HCEC 1CT (cell line): ENCODE measurements at regions not wholly inside any gene's neighbourhood (a gene's known extent, or its start where the extent isn't known, plus 50 kb on each side); places are given as distances from the start of the nearest gene placed in this dataset.
"Not testable (repeated sequence)": the region's sequence is repeated elsewhere in the genome, so short reads cannot be mapped to it uniquely, and the experiment has no call there.

Source experiments
- DNase-seq: peaks from one replicate; pipeline ENCODE4 v3.0.0-alpha.2; 2017

- DNase-seq, result no peak
Observed at GRCh38 chr2:52077159-52077558, 1045.2 kb upstream of the NRXN1 start.

GRCh38 chr2:52074130-52074719 is 1042.3 kb upstream of the NRXN1 start:
- DNase-seq, result no peak

DNA sequence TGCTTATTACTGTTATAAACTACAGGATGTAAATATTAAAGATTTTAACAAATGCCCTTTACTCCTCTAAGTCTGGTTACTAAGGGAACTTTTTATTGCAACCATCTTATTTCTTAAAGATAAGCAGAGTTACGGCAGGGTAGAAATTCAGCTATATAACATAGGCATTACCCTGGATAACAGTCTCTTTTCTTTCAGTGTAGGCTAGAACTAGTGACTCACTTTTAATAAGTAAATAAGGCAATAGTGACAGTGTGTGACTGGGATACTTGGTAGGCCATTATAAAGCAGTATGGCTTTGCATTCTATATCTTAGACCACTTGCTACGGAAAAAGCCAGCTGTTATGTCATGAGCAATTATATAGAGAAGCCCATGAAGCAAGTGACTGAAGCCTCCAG is 1041.0 kb upstream of the NRXN1 start:
- DNase-seq, result no peak

DNA sequence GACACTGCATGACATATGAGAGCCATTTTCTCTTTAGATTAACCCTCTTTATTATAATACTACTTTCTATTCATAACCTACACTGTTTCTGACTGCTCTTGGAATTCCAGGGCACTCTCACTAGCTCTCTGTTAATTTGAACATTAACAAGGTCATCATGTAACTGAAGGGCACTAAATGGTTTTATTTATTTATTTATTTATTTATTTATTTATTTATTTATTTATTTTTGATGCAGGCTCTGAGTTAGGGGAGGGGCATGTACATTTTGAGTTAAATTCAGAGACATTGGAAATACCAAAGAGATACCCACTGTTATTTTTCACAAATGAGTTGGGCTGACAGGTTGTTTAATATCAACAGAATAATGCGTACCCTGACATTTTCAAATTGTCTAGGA is 1038.7 kb upstream of the NRXN1 start:
- no peak for DNase-seq

GRCh38 chr2:52064234-52064633 is 1032.3 kb upstream of the NRXN1 start:
- DNase-seq, result peak; percentile 6

DNA sequence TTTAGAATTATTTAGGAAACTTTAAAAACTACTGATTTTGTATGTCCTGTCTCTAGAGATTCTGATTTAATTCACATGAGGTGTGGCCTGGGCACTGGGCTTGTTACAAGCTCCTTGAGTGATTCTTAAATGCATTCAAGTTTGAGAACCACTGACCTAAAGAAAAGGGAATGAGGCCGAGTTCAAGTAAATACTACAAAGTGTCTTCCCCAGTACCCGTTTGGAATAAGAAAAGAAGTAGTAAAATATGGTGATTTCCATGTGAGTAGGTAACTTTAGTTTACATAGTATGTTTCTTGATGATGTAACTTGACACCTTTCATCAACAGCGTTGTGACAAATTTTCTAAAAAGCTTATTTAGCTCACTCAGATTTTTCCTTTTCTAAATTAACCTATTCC is 1022.9 kb upstream of the NRXN1 start:
- DNase-seq, result no peak

DNA sequence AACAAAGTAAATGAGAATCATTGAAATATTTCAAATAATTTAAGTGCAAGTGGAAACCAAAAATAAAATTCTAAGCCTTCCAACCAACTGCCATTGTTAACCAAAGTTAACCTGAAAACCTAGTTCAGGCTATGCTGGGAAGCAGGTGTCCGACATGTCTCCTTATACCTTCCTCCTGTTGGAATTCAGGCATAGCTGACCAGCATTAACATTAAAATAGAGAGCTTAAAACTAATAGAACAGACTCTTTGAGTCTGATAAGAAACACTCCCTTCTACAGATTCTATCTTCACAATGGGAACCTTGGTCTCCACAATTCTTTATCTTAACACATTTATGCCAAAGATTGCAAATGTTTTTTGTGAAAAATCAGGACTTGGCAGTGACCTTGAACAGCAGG is 1004.9 kb upstream of the NRXN1 start:
- DNase-seq, result no peak

DNA sequence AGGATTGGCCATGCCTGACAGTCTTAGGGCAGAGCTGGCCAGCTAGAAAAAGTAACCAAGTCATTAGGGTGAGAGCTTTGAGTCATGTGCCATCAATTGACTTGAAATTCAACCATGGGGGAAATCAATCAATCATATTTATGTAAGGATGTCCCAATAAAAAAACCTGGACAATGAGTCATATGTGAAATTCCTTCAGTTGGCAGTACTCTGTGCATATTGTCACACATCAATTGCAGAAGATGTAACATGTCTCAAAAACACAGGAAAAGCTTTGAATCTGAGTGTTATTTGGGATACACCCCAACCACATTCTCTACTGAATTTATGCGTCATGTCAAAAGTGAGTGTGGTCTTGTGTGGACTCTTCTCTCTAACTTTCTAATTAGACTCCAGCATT is 1004.1 kb upstream of the NRXN1 start:
- DNase-seq, result peak; percentile 21

DNA sequence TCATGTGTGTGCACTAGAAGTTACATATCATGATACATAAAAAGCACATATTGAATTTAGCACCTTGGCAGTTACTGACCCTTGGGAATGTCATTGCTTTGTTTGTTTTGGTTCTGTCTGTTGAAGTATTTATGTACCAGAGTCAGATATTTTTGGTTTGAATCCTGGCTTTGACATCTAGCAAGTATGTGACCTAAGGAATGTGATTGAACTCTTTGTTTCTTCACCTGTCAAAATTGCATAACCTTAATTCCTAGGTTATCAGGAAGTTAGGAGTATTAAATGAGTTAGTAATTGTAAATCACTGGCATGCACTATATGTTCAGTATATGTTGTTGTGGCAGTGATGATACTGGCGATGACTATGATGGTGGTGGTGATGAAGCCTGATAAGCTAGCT is 1003.5 kb upstream of the NRXN1 start:
- DNase-seq, result no peak

GRCh38 chr2:52034706-52035105 is 1002.8 kb upstream of the NRXN1 start:
- no peak for DNase-seq

- no peak for DNase-seq
Observed at GRCh38 chr2:52022006-52022405, 990.1 kb upstream of the NRXN1 start.

GRCh38 chr2:52017646-52018235 is 985.8 kb upstream of the NRXN1 start:
- DNase-seq, result no peak

DNA sequence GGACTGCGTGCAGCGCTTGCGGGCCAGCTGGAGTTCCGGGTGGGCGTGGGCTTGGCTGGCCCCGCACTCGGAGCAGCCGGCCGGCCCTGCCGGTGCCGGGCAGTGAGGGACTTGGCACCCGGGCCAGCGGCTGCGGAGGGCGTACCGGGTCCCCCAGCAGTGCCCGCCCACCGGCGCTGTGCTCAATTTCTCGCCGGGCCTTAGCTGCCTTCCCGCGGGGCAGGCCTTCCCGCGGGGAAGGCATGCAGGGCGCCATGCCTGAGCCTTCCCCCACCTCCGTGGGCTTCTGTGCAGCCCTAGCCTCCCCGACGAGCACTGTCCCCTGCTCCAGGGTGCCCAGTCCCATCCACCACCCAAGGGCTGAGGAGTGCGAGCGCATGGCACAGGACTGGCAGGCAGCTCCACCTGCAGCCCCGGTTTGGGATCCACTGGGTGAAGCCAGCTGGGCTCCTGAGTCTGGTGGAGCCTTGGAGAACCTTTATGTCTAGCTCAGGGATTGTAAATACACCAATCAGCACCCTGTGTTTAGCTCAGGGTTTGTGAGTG is 975.0 kb upstream of the NRXN1 start:
- DNase-seq, result not testable (repeated sequence)

DNA sequence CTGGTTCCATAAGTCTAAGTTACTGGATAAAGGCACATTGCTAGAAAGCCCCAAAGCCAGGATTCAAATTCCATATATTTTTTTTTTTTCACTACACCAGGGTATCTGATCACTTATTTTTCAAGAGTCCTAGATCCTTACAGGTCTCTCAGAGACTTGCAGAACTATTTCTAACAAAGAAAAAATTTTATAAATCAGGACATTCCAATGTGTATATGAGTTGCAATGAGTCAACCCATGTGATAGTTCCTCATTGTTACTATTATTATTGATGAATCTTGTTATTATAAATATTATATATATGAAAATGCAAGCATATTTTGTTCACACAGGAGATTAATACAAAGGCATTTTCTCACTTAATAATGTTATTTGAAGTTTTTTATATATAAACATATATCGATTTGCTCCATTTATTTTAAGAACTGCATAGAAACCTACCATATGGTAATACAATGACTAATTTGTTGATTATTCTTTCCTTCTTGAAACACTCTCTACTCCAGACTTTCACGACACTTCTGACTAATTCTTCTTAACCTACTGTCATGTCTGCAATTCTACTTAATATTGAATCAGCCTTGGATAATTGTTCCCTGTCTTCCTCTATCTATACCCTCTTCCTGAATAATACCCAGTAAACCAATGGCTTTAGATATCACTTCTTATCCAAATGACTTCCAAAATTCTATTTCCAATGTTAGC is 968.4 kb upstream of the NRXN1 start:
- DNase-seq, result peak; percentile 72

- no peak for DNase-seq
Observed at GRCh38 chr2:51998890-51999289, 967.0 kb upstream of the NRXN1 start.

GRCh38 chr2:51997571-51997970 is 965.6 kb upstream of the NRXN1 start:
- DNase-seq, result no peak

GRCh38 chr2:51995293-51995692 is 963.4 kb upstream of the NRXN1 start:
- DNase-seq, result peak; percentile 84

DNA sequence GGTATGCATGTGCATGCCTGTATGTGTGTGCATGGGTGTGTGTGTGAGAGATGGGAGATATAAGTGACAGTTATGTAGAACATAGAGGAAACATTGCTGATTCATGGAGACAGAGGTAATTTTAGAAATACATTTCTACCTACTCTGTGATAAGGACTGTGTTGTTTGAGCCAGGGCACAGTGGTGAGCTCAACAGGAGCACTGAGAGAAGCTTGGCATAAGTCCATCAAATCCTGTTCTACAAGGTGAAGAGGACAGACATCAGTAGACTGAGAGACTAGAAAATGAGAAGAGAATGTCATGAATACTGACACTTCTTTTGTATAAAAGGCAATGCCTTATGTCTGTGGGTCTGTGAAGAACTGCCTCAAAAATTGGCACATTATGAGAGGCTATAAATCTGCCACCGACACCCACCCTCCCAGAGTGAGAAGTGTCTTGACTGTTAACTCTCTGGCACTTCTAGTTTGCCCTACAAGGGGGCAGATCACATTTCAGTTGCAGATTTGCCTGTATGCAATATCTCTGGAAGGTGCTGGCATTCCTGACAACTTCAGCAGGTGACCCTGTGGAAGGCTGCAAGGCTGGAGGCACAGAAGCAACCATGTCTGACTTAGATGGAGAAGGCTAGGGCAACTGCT is 962.3 kb upstream of the NRXN1 start:
- no peak for DNase-seq

GRCh38 chr2:51990684-51991083 is 958.8 kb upstream of the NRXN1 start:
- no peak for DNase-seq

DNA sequence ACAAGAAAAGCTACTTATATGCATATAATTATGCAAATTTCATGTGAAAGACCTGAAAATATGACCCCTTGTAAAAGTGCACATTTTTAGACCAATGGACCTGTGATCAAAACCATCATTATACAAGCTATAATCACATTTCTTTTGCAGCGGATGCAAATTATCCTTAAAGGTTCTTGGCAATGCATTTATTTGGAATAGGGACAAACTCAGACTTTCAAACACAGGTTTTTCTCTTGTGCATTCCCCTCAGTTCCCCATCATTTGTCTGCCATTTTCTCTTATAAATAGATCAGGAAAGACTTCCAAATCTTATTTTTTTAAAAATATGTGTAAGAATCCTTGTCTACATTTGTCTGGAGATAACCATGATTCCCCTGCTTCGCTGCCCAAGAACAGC is 954.2 kb upstream of the NRXN1 start:
- no peak for DNase-seq

DNA sequence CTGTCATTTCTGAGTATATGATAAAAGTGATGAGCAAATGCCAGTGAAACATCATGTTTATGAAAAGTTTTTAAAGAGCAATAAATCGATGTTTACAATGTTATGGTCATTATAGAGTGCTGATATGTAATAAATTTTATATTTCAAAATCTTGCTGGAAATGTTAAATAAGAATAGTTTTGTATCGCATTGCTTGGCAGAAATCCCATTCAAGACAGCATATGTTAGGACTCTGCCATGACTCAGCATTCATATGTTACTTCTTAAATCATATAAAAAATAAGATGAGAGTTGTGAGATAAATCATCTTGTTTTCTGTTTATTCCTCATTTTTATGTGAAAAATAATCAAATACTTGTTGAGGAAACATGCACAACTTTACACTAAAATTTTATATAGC is 949.9 kb upstream of the NRXN1 start:
- DNase-seq, result peak; percentile 44

- no peak for DNase-seq
Observed at GRCh38 chr2:51976623-51977022, 944.7 kb upstream of the NRXN1 start.

GRCh38 chr2:51971136-51971535 is 939.2 kb upstream of the NRXN1 start:
- DNase-seq, result no peak

GRCh38 chr2:51969347-51969746 is 937.4 kb upstream of the NRXN1 start:
- no peak for DNase-seq
